ENCODE measurements at regions not wholly inside any gene's neighbourhood (a gene's known extent, or its start where the extent isn't known, plus 50 kb on each side); places are given as distances from the start of the nearest gene placed in this dataset.

GRCh38 chr15:56868170-56868569, 50.3 kb upstream of the TCF12 start:
- DNase-seq = no peak

GRCh38 chr15:56866803-56867202, 51.6 kb upstream of the TCF12 start:
- no peak for DNase-seq

- no peak for DNase-seq
Observed at GRCh38 chr15:56857828-56858227, 60.6 kb upstream of the TCF12 start.

GRCh38 chr15:56856934-56857333, 61.5 kb upstream of the TCF12 start:
- no peak for DNase-seq

- DNase-seq = no peak
Observed at GRCh38 chr15:56844892-56845291, 73.6 kb upstream of the TCF12 start.

- no peak for DNase-seq
Observed at GRCh38 chr15:56844471-56844870, 74.0 kb upstream of the TCF12 start.

- no peak for DNase-seq
Observed at GRCh38 chr15:56839641-56840040, 78.8 kb upstream of the TCF12 start.

GRCh38 chr15:56839099-56839498, 79.3 kb upstream of the TCF12 start:
- no peak for DNase-seq

- DNase-seq = no peak
Observed at GRCh38 chr15:56838085-56838484, 80.4 kb upstream of the TCF12 start.

GRCh38 chr15:56837273-56837672, 81.2 kb upstream of the TCF12 start:
- DNase-seq = no peak

- DNase-seq = no peak
Observed at GRCh38 chr15:56835718-56836171, 82.7 kb upstream of the TCF12 start.

GRCh38 chr15:56832125-56832524, 86.3 kb upstream of the TCF12 start:
- no peak for DNase-seq

- DNase-seq = no peak
Observed at GRCh38 chr15:56831467-56832005, 86.9 kb upstream of the TCF12 start.

- DNase-seq = no peak
Observed at GRCh38 chr15:56824175-56824574, 90.9 kb upstream of the ZNF280D start.

- DNase-seq = peak; percentile 60
Observed at GRCh38 chr15:56821721-56822425, 88.6 kb upstream of the ZNF280D start.

GRCh38 chr15:56820333-56820732, 87.0 kb upstream of the ZNF280D start:
- DNase-seq = no peak

- DNase-seq = no peak
Observed at GRCh38 chr15:56817321-56818080, 84.2 kb upstream of the ZNF280D start.

GRCh38 chr15:56816781-56817180, 83.5 kb upstream of the ZNF280D start:
- DNase-seq = no peak

- DNase-seq = no peak
Observed at GRCh38 chr15:56815247-56815646, 81.9 kb upstream of the ZNF280D start.

GRCh38 chr15:56814429-56814828, 81.1 kb upstream of the ZNF280D start:
- no peak for DNase-seq

- no peak for DNase-seq
Observed at GRCh38 chr15:56813995-56814394, 80.7 kb upstream of the ZNF280D start.

GRCh38 chr15:56812961-56813360, 79.7 kb upstream of the ZNF280D start:
- no peak for DNase-seq

- no peak for DNase-seq
Observed at GRCh38 chr15:56812221-56812620, 78.9 kb upstream of the ZNF280D start.

All from left kidney (tissue), 1 donor.